ENCODE measurements at regions not wholly inside any gene's neighbourhood (a gene's known extent, or its start where the extent isn't known, plus 50 kb on each side); places are given as distances from the start of the nearest gene placed in this dataset.
"Not testable (repeated sequence)": the region's sequence is repeated elsewhere in the genome, so short reads cannot be mapped to it uniquely, and the experiment has no call there.

GRCh38 chr6:84581494-84582259 is 182.7 kb downstream of the TBX18 start:
- Histone ChIP-seq H3K27ac (ENCODE audit: low read depth, low read length) (peak overlapping the region; percentile 16), H3K27me3 (ENCODE audit: insufficient read depth, low read length) (no peaks in the 10 kb centered on the region), H3K4me3 (ENCODE audit: low read depth, low read length) (no peak overlapping the region), H3K79me2 (ENCODE audit: control insufficient read depth, insufficient read depth, low read length, unreplicated experiment) (no peaks in the 10 kb centered on the region), H3K4me1 (ENCODE audit: control insufficient read depth, insufficient read depth, low read length, unreplicated experiment) (peaks cover 16% of the 10 kb centered on the region), H3K36me3 (ENCODE audit: insufficient read depth, low read length) (no peaks in the 10 kb centered on the region), H2AFZ (ENCODE audit: low read length, unreplicated experiment) (no peak overlapping the region)

GRCh38 chr6:84579404-84579803 is 185.0 kb downstream of the TBX18 start:
- Histone ChIP-seq H2AFZ (ENCODE audit: low read length, unreplicated experiment) (no peak overlapping the region), H3K36me3 (ENCODE audit: insufficient read depth, low read length) (no peaks in the 10 kb centered on the region), H3K4me1 (ENCODE audit: control insufficient read depth, insufficient read depth, low read length, unreplicated experiment) (peaks cover 25% of the 10 kb centered on the region)

GRCh38 chr6:84576029-84576428 is 188.4 kb downstream of the TBX18 start:
- Histone ChIP-seq H3K27ac (ENCODE audit: low read depth, low read length) (no peak overlapping the region), H2AFZ (ENCODE audit: low read length, unreplicated experiment) (no peak overlapping the region), H3K36me3 (ENCODE audit: insufficient read depth, low read length) (no peaks in the 10 kb centered on the region), H3K27me3 (ENCODE audit: insufficient read depth, low read length) (no peaks in the 10 kb centered on the region), H3K4me3 (ENCODE audit: low read depth, low read length) (no peak overlapping the region), H3K4me1 (ENCODE audit: control insufficient read depth, insufficient read depth, low read length, unreplicated experiment) (peaks cover 9% of the 10 kb centered on the region), H3K79me2 (ENCODE audit: control insufficient read depth, insufficient read depth, low read length, unreplicated experiment) (no peaks in the 10 kb centered on the region)

More at GRCh38 chr6:84579404-84579803, 185.0 kb downstream of the TBX18 start:
- Histone ChIP-seq H3K79me2 (ENCODE audit: control insufficient read depth, insufficient read depth, low read length, unreplicated experiment) (no peaks in the 10 kb centered on the region), H3K4me3 (ENCODE audit: low read depth, low read length) (no peak overlapping the region), H3K27me3 (ENCODE audit: insufficient read depth, low read length) (no peaks in the 10 kb centered on the region), H3K27ac (ENCODE audit: low read depth, low read length) (no peak overlapping the region)

- no peaks in the 10 kb centered on the region for H3K79me2 ChIP-seq (ENCODE audit: control insufficient read depth, insufficient read depth, low read length, unreplicated experiment)
- H3K4me3 ChIP-seq (ENCODE audit: low read depth, low read length), result no peak overlapping the region
- H3K27ac ChIP-seq (ENCODE audit: low read depth, low read length), result no peak overlapping the region
- H3K4me1 ChIP-seq (ENCODE audit: control insufficient read depth, insufficient read depth, low read length, unreplicated experiment), result peaks cover 9% of the 10 kb centered on the region
- H2AFZ ChIP-seq (ENCODE audit: low read length, unreplicated experiment), result no peak overlapping the region
- H3K27me3 ChIP-seq (ENCODE audit: insufficient read depth, low read length), result no peaks in the 10 kb centered on the region
- H3K36me3 ChIP-seq (ENCODE audit: insufficient read depth, low read length), result no peaks in the 10 kb centered on the region
Observed at GRCh38 chr6:84575264-84575663, 189.1 kb downstream of the TBX18 start.

DNA sequence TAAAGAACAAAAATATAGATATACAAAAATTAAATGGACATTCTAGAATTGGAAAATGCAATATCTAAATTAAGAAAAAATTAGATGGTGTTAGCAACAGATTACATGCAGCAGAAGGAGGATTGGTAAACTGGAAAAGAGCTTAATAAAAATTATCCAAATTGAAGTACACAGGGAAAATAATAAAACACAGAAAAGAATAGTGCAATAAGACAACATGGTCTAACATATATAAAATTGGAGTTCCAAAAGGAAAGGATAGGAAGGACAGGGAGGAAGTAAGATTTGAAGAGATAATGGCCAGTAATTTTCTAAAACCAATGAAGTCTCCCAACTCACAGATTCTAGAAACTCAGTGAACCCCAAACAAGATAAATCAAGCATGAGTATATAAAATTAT is 194.5 kb downstream of the TBX18 start:
- Histone ChIP-seq H2AFZ (ENCODE audit: low read length, unreplicated experiment) (no peak overlapping the region), H3K36me3 (ENCODE audit: insufficient read depth, low read length) (no peaks in the 10 kb centered on the region), H3K27me3 (ENCODE audit: insufficient read depth, low read length) (no peaks in the 10 kb centered on the region), H3K4me1 (ENCODE audit: control insufficient read depth, insufficient read depth, low read length, unreplicated experiment) (no peaks in the 10 kb centered on the region), H3K79me2 (ENCODE audit: control insufficient read depth, insufficient read depth, low read length, unreplicated experiment) (no peaks in the 10 kb centered on the region), H3K27ac (ENCODE audit: low read depth, low read length) (no peak overlapping the region), H3K4me3 (ENCODE audit: low read depth, low read length) (no peak overlapping the region)

- no peak overlapping the region for H3K27ac ChIP-seq (ENCODE audit: low read depth, low read length)
- no peaks in the 10 kb centered on the region for H3K36me3 ChIP-seq (ENCODE audit: insufficient read depth, low read length)
- H3K4me3 ChIP-seq (ENCODE audit: low read depth, low read length), result no peak overlapping the region
- no peaks in the 10 kb centered on the region for H3K79me2 ChIP-seq (ENCODE audit: control insufficient read depth, insufficient read depth, low read length, unreplicated experiment)
- H3K27me3 ChIP-seq (ENCODE audit: insufficient read depth, low read length), result no peaks in the 10 kb centered on the region
- H2AFZ ChIP-seq (ENCODE audit: low read length, unreplicated experiment), result no peak overlapping the region
- H3K4me1 ChIP-seq (ENCODE audit: control insufficient read depth, insufficient read depth, low read length, unreplicated experiment), result no peaks in the 10 kb centered on the region
Observed at GRCh38 chr6:84568971-84569370, 195.4 kb downstream of the TBX18 start.

- H3K36me3 ChIP-seq (ENCODE audit: insufficient read depth, low read length); H3K4me3 ChIP-seq (ENCODE audit: low read depth, low read length); H3K4me1 ChIP-seq (ENCODE audit: control insufficient read depth, insufficient read depth, low read length, unreplicated experiment); H3K79me2 ChIP-seq (ENCODE audit: control insufficient read depth, insufficient read depth, low read length, unreplicated experiment); H2AFZ ChIP-seq (ENCODE audit: low read length, unreplicated experiment); H3K27ac ChIP-seq (ENCODE audit: low read depth, low read length); H3K27me3 ChIP-seq (ENCODE audit: insufficient read depth, low read length): not testable (repeated sequence)
Observed at GRCh38 chr6:84565718-84566117, 198.7 kb downstream of the TBX18 start.

- no peak overlapping the region for H2AFZ ChIP-seq (ENCODE audit: low read length, unreplicated experiment)
- H3K27me3 ChIP-seq (ENCODE audit: insufficient read depth, low read length), result no peaks in the 10 kb centered on the region
- no peak overlapping the region for H3K27ac ChIP-seq (ENCODE audit: low read depth, low read length)
- H3K4me1 ChIP-seq (ENCODE audit: control insufficient read depth, insufficient read depth, low read length, unreplicated experiment), result peaks cover 7% of the 10 kb centered on the region
- no peaks in the 10 kb centered on the region for H3K36me3 ChIP-seq (ENCODE audit: insufficient read depth, low read length)
- H3K79me2 ChIP-seq (ENCODE audit: control insufficient read depth, insufficient read depth, low read length, unreplicated experiment), result no peaks in the 10 kb centered on the region
- H3K4me3 ChIP-seq (ENCODE audit: low read depth, low read length), result no peak overlapping the region
Observed at GRCh38 chr6:84560436-84561390, 203.7 kb downstream of the TBX18 start.

GRCh38 chr6:84556541-84557335 is 207.7 kb downstream of the TBX18 start:
- no peaks in the 10 kb centered on the region for H3K36me3 ChIP-seq (ENCODE audit: insufficient read depth, low read length)
- H3K27ac ChIP-seq (ENCODE audit: low read depth, low read length), result no peak overlapping the region
- no peaks in the 10 kb centered on the region for H3K79me2 ChIP-seq (ENCODE audit: control insufficient read depth, insufficient read depth, low read length, unreplicated experiment)
- peak overlapping the region; percentile 98 for H2AFZ ChIP-seq (ENCODE audit: low read length, unreplicated experiment)
- no peaks in the 10 kb centered on the region for H3K27me3 ChIP-seq (ENCODE audit: insufficient read depth, low read length)
- H3K4me3 ChIP-seq (ENCODE audit: low read depth, low read length), result peak overlapping the region; percentile 51
- peaks cover 27% of the 10 kb centered on the region for H3K4me1 ChIP-seq (ENCODE audit: control insufficient read depth, insufficient read depth, low read length, unreplicated experiment)

DNA sequence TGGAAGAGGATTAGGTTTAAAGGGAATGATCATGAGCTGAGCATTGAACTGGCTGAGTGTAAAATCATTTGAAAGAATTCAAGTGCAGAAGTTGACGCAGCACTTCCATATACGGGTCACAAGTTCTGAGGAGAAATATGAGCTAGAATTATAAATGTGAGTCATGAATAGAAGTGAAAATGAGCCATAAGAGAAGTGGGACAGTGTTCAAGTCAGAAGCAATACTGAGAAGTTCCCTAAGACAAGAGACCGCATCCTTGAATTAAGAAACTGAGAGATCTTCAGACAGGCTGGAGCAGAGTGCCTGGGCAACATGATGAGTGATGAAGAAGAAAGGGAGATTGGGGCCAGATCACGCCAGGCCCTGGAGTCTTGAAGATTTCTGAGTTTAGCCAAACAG is 209.7 kb downstream of the TBX18 start:
- Histone ChIP-seq H3K4me1 (ENCODE audit: control insufficient read depth, insufficient read depth, low read length, unreplicated experiment) (peaks cover 27% of the 10 kb centered on the region), H3K79me2 (ENCODE audit: control insufficient read depth, insufficient read depth, low read length, unreplicated experiment) (no peaks in the 10 kb centered on the region), H3K36me3 (ENCODE audit: insufficient read depth, low read length) (no peaks in the 10 kb centered on the region), H2AFZ (ENCODE audit: low read length, unreplicated experiment) (no peak overlapping the region), H3K27me3 (ENCODE audit: insufficient read depth, low read length) (no peaks in the 10 kb centered on the region), H3K27ac (ENCODE audit: low read depth, low read length) (peak overlapping the region; percentile 39), H3K4me3 (ENCODE audit: low read depth, low read length) (no peak overlapping the region)
